H1 (cell line): ENCODE measurements at regions not wholly inside any gene's neighbourhood (a gene's known extent, or its start where the extent isn't known, plus 50 kb on each side); places are given as distances from the start of the nearest gene placed in this dataset.

Source experiments
- CTCF ChIA-PET: fragments of 300-600 bp; sonication (Branson Sonifier 250); formaldehyde crosslinking; loops from one replicate; lab custom pipeline; 2021; ENCODE audit not compliant: partially characterized antibody; lab: Charles Lee
- POLR2A ChIA-PET: fragments of 300-600 bp; sonication (Branson Sonifier 250); formaldehyde crosslinking; loops from one replicate; lab custom pipeline; 2021; ENCODE audit warnings: inconsistent platforms; ENCODE audit not compliant: partially characterized antibody; lab: Charles Lee
- DNase-seq, 2 experiments: peaks; one replicate each; pipeline versions ENCODE4 v3.0.0 to v3.0.0-alpha.2; 2010 to 2022; ENCODE audit warnings: low spot score in 2 of 2, low read depth in 1 of 2, mixed read lengths in 1 of 2
- FAIRE-seq: peaks from 2 replicates; lab custom pipeline; 2011; peaks lifted over from hg19 to GRCh38; lab: Jason Lieb, UNC
- H2AFZ ChIP-seq: 2 replicates; pipeline ENCODE4 v1.8.1; 2012; ENCODE audit warnings: low read length, inconsistent platforms
- H2AK5ac ChIP-seq: 2 replicates; pipeline ENCODE4 v1.6.1; 2013; ENCODE audit warnings: low read depth, low read length
- H2BK120ac ChIP-seq: replicated peaks from 2 replicates; pipeline ENCODE3; 2013; ENCODE audit warnings: low read depth, low read length, inconsistent platforms
- H2BK12ac ChIP-seq: 2 replicates; pipeline ENCODE4 v1.6.1; 2013; ENCODE audit warnings: low read depth, low read length
- H2BK15ac ChIP-seq: 2 replicates; pipeline ENCODE4 v1.6.1; 2013; ENCODE audit warnings: low read length
- H2BK20ac ChIP-seq: 2 replicates; pipeline ENCODE4 v1.6.1; 2013; ENCODE audit warnings: low read length
- H2BK5ac ChIP-seq: 2 replicates; pipeline ENCODE4 v1.6.1; 2013; ENCODE audit warnings: low read depth, low read length
- H3K14ac ChIP-seq: 2 replicates; pipeline ENCODE4 v1.6.1; 2013; ENCODE audit warnings: inconsistent platforms; ENCODE audit not compliant: insufficient read length
- H3K18ac ChIP-seq: 2 replicates; pipeline ENCODE4 v1.6.1; 2013; ENCODE audit warnings: low read length; ENCODE audit errors: extremely low read depth
- H3K23ac ChIP-seq: 2 replicates; pipeline ENCODE4 v1.6.1; 2013; ENCODE audit warnings: inconsistent platforms; ENCODE audit not compliant: insufficient read length
- H3K23me2 ChIP-seq: 2 replicates; pipeline ENCODE4 v1.6.1; 2013; ENCODE audit warnings: low read depth, low read length
- H3K27ac ChIP-seq: 2 replicates; pipeline ENCODE4 v1.6.1; 2011; ENCODE audit warnings: low read depth, low read length, inconsistent platforms
- H3K27me3 ChIP-seq, 4 experiments: replicated peaks in 1 of 4; 1 replicate in 1 of 4; 2 replicates in 3 of 4; pipeline versions ENCODE4 v1.6.1 to v1.8.1; 2011 to 2013; ENCODE audit warnings: low read length in 3 of 4, mild to moderate bottlenecking in 3 of 4, inconsistent platforms in 2 of 4, mixed read lengths in 2 of 4, moderate library complexity in 1 of 4; ENCODE audit not compliant: control insufficient read depth in 3 of 4, insufficient read depth in 3 of 4; ENCODE audit errors: extremely low read depth in 1 of 4
- H3K36me3 ChIP-seq, 4 experiments: 2 replicates each; pipeline versions ENCODE4 v1.6.1 to v1.8.1; 2011 to 2013; ENCODE audit warnings: mild to moderate bottlenecking in 4 of 4, low read length in 3 of 4, moderate library complexity in 2 of 4, control low read depth in 1 of 4, inconsistent platforms in 1 of 4; ENCODE audit not compliant: insufficient read depth in 4 of 4, control insufficient read depth in 2 of 4
- H3K4ac ChIP-seq: replicated peaks from 2 replicates; pipeline ENCODE3; 2013; ENCODE audit warnings: low read length, low read depth, mixed read lengths, inconsistent platforms; ENCODE audit not compliant: insufficient read length
- H3K4me1 ChIP-seq, 4 experiments: replicated peaks in 1 of 4; 1 replicate in 1 of 4; 2 replicates in 3 of 4; pipeline versions ENCODE4 v1.6.1 to v1.8.1; 2011 to 2013; ENCODE audit warnings: low read length in 3 of 4, inconsistent platforms in 2 of 4, mixed read lengths in 1 of 4; ENCODE audit not compliant: insufficient read depth in 4 of 4, control insufficient read depth in 3 of 4
- H3K4me2 ChIP-seq, 2 experiments: 2 replicates each; pipeline versions ENCODE4 v1.6.1 to v1.8.1; 2011 to 2013; ENCODE audit warnings: low read depth in 2 of 2, low read length in 2 of 2, control low read depth in 1 of 2, inconsistent platforms in 1 of 2, mild to moderate bottlenecking in 1 of 2; ENCODE audit not compliant: insufficient read depth in 1 of 2
- H3K4me3 ChIP-seq, 4 experiments: fragments of 200-600, 300-600 bp in 1 of 4; sonication (generic), shearing (Covaris generic), sonication (Bioruptor Twin) in 1 of 4; 2 replicates each; pipeline versions ENCODE4 v1.5.1 to v1.8.1; 2011 to 2016; ENCODE audit warnings: low read length in 4 of 4, low read depth in 3 of 4, control low read depth in 2 of 4, inconsistent platforms in 2 of 4, mild to moderate bottlenecking in 2 of 4, mixed read lengths in 1 of 4, moderate library complexity in 1 of 4; ENCODE audit not compliant: insufficient read depth in 2 of 4; ENCODE audit errors: extremely low read depth in 1 of 4
- H3K56ac ChIP-seq: replicated peaks from 2 replicates; pipeline ENCODE3; 2013; ENCODE audit warnings: low read depth, mild to moderate bottlenecking, mixed read lengths, low read length, inconsistent platforms; ENCODE audit not compliant: insufficient read length
- H3K79me1 ChIP-seq: 2 replicates; pipeline ENCODE4 v1.6.1; 2013; ENCODE audit warnings: low read depth, low read length, control low read depth
- H3K79me2 ChIP-seq, 2 experiments: 2 replicates each; pipeline versions ENCODE4 v1.6.1 to v1.8.1; 2012 to 2013; ENCODE audit warnings: low read length in 2 of 2, mild to moderate bottlenecking in 2 of 2, inconsistent platforms in 1 of 2; ENCODE audit not compliant: insufficient read depth in 2 of 2, control insufficient read depth in 1 of 2
- H3K9ac ChIP-seq, 4 experiments: replicated peaks in 1 of 4; 1 replicate in 1 of 4; 2 replicates in 3 of 4; pipeline versions ENCODE4 v1.6.1 to v1.8.1; 2011 to 2013; ENCODE audit warnings: low read depth in 3 of 4, low read length in 3 of 4, control low read depth in 2 of 4, mild to moderate bottlenecking in 2 of 4, moderate library complexity in 2 of 4, inconsistent platforms in 1 of 4; ENCODE audit errors: extremely low read depth in 1 of 4
- H3K9me3 ChIP-seq, 2 experiments: 2 replicates each; pipeline versions ENCODE4 v1.6.1 to v1.8.1; 2012 to 2013; ENCODE audit warnings: mild to moderate bottlenecking in 2 of 2, moderate library complexity in 2 of 2, control low read depth in 1 of 2, inconsistent platforms in 1 of 2, low read depth in 1 of 2, low read length in 1 of 2, mixed read lengths in 1 of 2; ENCODE audit not compliant: insufficient read depth in 2 of 2
- H4K20me1 ChIP-seq, 2 experiments: replicated peaks in 1 of 2; 2 replicates each; pipeline versions ENCODE3 to v1.8.1; 2011 to 2013; ENCODE audit warnings: inconsistent platforms in 2 of 2, low read length in 2 of 2, mild to moderate bottlenecking in 1 of 2; ENCODE audit not compliant: insufficient read depth in 2 of 2, control insufficient read depth in 1 of 2
- H4K5ac ChIP-seq: 2 replicates; pipeline ENCODE4 v1.6.1; 2013; ENCODE audit warnings: low read length, low read depth, mixed read lengths, inconsistent platforms; ENCODE audit not compliant: insufficient read length
- H4K8ac ChIP-seq: 2 replicates; pipeline ENCODE4 v1.8.0; 2013; ENCODE audit warnings: mild to moderate bottlenecking, moderate library complexity, low read length, inconsistent platforms; ENCODE audit not compliant: insufficient read depth; ENCODE audit errors: extremely low read depth
- H4K91ac ChIP-seq: replicated peaks from 2 replicates; pipeline ENCODE3; 2013; ENCODE audit warnings: low read length, mixed read lengths, inconsistent platforms; ENCODE audit not compliant: insufficient read length
- ZNF274 ChIP-seq: IDR thresholded peaks from 2 replicates; pipeline ENCODE4 v1.7.0; 2012; ENCODE audit warnings: low read length, borderline replicate concordance; ENCODE audit errors: extremely low read depth
- WGBS, 2 experiments: shearing (Covaris generic) in 1 of 2; methylation state at CpG; one replicate each; pipeline versions ENCODE4 v1.1.6 to v1.1.7; 2013 to 2015; ENCODE audit warnings: low lambda C conversion rate in 2 of 2, mixed read lengths in 2 of 2, inconsistent platforms in 1 of 2, low coverage in 1 of 2, missing lambda C conversion rate in 1 of 2; ENCODE audit not compliant: insufficient replicate concordance in 2 of 2, insufficient coverage in 1 of 2, insufficient read length in 1 of 2; ENCODE audit errors: extremely low coverage in 1 of 2, missing lambda C conversion rate in 1 of 2; 5-methylcytosine and 5-hydroxymethylcytosine counted together

DNA sequence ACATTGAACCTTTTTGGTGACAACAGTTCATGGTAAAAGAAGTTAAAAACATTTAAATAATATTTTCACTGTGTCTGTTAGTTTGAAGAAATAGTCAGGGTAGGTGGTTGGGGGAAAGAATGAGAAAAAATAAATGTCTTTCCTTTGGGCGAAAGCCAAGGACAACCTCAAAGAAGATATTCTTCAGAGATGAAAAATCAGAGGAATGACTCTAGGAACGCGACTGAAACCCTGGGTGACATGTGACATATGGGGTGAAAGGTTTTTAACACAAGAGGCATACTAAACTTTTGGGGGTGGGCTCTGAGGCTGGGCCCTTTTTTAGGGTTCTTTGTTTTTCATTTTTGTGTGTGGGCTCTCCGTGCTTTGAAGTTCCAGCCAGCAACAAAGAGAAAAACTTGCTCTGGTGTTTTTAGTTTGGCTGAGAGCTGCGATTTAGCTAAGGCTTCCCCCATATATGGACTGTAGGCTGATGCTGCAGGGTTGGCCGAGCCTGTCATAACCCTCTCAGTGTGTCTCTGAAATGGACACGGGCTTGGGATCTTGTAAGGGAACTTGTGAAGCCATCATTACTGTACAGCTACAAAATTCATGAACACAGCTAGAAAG, 610.1 kb upstream of the ARID1B start:
- CTCF ChIA-PET = interaction anchor here (0.7 to 1.3 kb wide), 2 partner anchors 98 to 397 kb away, joined by 3 read pairs; no protein-coding TSS in a partner anchor

More for the DNA sequence above, 610.1 kb upstream of the ARID1B start:
- Histone ChIP-seq H3K27ac (no peak overlapping the region), H3K9ac (no peak overlapping the region), H3K27me3 (no peaks in the 10 kb centered on the region), H3K9me3 (no peaks in the 10 kb centered on the region), H2AK5ac (no peak overlapping the region), H3K23me2 (no peaks in the 10 kb centered on the region), H3K4me3 (no peak overlapping the region), H3K79me2 (no peaks in the 10 kb centered on the region), H3K18ac (no peak overlapping the region), H2BK12ac (no peak overlapping the region), H3K79me1 (no peaks in the 10 kb centered on the region), H3K4me2 (no peak overlapping the region), H3K56ac (no peak overlapping the region), H4K91ac (no peak overlapping the region), H3K4me1 (0 out of 7 replicates have a peak, but pooled peaks cover 0 to 2% (median 0%) of the 10 kb centered on the region in 4 experiments), H3K36me3 (no peaks in the 10 kb centered on the region), H2BK15ac (no peak overlapping the region), H3K4ac (no peak overlapping the region), H2BK5ac (no peak overlapping the region), H2AFZ (peak overlapping the region; percentile 93), H4K5ac (no peak overlapping the region), H4K8ac (no peak overlapping the region), H3K14ac (no peak overlapping the region), H4K20me1 (no peaks in the 10 kb centered on the region), H3K23ac (no peak overlapping the region), H2BK120ac (no peak overlapping the region), H2BK20ac (no peak overlapping the region)
- WGBS, 2 experiments = 96% methylated on average over 7 of the region's 7 CpGs; no CpG with 5 or more reads in 1 of the 2 experiments
- FAIRE-seq (no peak), DNase-seq (no peak)
- no peak for TF ChIP-seq ZNF274
- POLR2A ChIA-PET = no interaction called here
